Thoracic aorta (tissue), 2 donors: ENCODE measurements at regions not wholly inside any gene's neighbourhood (a gene's known extent, or its start where the extent isn't known, plus 50 kb on each side); places are given as distances from the start of the nearest gene placed in this dataset.

Experiments used
- ATAC-seq: fragments of 150-250 bp; one replicate; pipeline ENCODE4 v1.8.0; 2017; ENCODE audit warnings: low read depth; ENCODE audit not compliant: insufficient number of reproducible peaks, low FRiP score
- DNase-seq: peaks from one replicate; pipeline ENCODE4 v3.0.0-alpha.2; 2020; ENCODE audit warnings: low spot score
- H3K27ac ChIP-seq, 2 donors: fragments of 200-600 bp; sonication (generic); 1 replicate in 1 of 2; 2 replicates in 1 of 2; pipeline ENCODE4 v1.5.1; 2016; ENCODE audit warnings: mild to moderate bottlenecking in 2 of 2, moderate library complexity in 2 of 2
- H3K27me3 ChIP-seq: fragments of 200-600 bp; sonication (generic); replicated peaks from 2 replicates; pipeline ENCODE4 v1.6.0; 2016; ENCODE audit warnings: mild to moderate bottlenecking; ENCODE audit not compliant: insufficient read depth
- H3K36me3 ChIP-seq: fragments of 200-600 bp; sonication (generic); one replicate; pipeline ENCODE4 v1.5.1; 2016
- H3K4me1 ChIP-seq, 2 donors: fragments of 200-600 bp; sonication (generic); 1 replicate in 1 of 2; 2 replicates in 1 of 2; pipeline versions ENCODE4 v1.5.1 to v1.6.0; 2016; ENCODE audit warnings: low read depth in 2 of 2, mild to moderate bottlenecking in 1 of 2; ENCODE audit not compliant: control insufficient read depth in 1 of 2
- H3K4me3 ChIP-seq: fragments of 200-600 bp; sonication (generic); 2 replicates; pipeline ENCODE4 v1.5.1; 2016; ENCODE audit warnings: mild to moderate bottlenecking
- H3K9me3 ChIP-seq: fragments of 200-600 bp; sonication (generic); 2 replicates; pipeline ENCODE4 v1.5.1; 2016
- TF ChIP-seq, protein P1 (sequence below): fragments of 200-600 bp; sonication (generic); IDR thresholded peaks from one replicate; pipeline ENCODE4 v1.5.1; 2019; ENCODE audit warnings: antibody characterized with exemption

DNA sequence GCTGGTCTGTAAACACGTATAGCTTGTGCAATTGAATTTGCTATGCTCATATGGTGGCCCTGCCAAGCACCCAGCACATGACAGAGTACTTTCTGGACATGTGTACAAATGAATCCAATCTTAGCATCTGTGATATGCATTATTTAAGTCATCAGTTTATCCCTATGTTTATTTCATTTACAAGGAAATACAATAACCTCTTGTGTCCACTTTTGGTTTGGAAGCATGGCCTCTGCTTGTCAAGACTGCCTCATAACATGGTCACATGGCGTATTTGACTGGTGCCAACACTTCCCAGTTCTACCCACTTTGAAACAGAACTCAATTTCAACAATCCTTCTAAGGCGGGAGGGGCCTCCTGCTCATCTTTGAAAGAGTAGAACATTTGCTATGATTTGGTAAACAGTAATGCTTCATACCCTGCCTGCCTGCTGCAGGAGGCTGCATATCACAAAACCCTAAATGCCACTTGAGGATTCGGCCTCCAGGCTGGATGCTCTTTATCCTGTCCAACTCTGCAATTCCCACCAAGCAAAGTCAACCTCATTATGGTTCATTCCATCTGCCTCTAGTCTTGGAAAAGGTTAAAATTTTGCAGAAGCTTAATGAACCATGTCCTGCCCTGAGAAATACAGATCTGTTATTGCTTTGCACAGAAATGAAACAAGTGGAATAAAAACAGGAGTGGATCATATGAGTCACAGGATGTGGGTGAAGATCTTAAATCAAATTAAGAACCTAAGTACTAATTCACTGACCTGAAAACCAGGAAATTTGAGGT is 151.3 kb downstream of the CYSLTR2 start:
- Histone ChIP-seq H3K9me3 (no peaks in the 10 kb centered on the region), H3K27ac (no peak overlapping the region), H3K36me3 (no peaks in the 10 kb centered on the region), H3K27me3 (no peaks in the 10 kb centered on the region), H3K4me1 (no peaks in the 10 kb centered on the region), H3K4me3 (no peak overlapping the region)
- TF ChIP-seq, protein P1, sequence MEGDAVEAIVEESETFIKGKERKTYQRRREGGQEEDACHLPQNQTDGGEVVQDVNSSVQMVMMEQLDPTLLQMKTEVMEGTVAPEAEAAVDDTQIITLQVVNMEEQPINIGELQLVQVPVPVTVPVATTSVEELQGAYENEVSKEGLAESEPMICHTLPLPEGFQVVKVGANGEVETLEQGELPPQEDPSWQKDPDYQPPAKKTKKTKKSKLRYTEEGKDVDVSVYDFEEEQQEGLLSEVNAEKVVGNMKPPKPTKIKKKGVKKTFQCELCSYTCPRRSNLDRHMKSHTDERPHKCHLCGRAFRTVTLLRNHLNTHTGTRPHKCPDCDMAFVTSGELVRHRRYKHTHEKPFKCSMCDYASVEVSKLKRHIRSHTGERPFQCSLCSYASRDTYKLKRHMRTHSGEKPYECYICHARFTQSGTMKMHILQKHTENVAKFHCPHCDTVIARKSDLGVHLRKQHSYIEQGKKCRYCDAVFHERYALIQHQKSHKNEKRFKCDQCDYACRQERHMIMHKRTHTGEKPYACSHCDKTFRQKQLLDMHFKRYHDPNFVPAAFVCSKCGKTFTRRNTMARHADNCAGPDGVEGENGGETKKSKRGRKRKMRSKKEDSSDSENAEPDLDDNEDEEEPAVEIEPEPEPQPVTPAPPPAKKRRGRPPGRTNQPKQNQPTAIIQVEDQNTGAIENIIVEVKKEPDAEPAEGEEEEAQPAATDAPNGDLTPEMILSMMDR, result no peak
- ATAC-seq (no peak), DNase-seq (no peak)

DNA sequence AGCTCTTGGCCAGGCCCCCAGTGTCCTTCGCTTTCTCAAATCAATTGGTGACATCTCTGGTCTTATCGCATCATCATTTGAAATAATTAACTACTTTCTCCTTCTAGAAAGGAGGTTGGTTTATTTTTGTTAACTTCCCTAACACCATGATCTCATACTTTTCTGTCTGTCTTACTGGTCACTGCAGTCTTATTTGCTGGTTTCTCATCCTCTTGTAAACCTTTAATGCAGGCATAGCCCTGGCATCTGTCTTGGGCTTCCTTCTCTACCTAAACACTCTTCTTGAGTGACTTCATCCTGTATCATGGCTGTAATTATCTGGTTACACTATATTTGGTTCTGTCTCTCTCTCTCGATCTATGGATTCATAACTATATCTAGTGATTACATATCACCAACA is 152.8 kb downstream of the CYSLTR2 start:
- Histone ChIP-seq H3K27me3 (no peaks in the 10 kb centered on the region), H3K4me1 (no peaks in the 10 kb centered on the region), H3K9me3 (no peaks in the 10 kb centered on the region), H3K27ac (no peak overlapping the region), H3K36me3 (no peaks in the 10 kb centered on the region), H3K4me3 (no peak overlapping the region)
- DNase-seq, result no peak
- TF ChIP-seq, protein P1, result no peak
- ATAC-seq, result no peak

DNA sequence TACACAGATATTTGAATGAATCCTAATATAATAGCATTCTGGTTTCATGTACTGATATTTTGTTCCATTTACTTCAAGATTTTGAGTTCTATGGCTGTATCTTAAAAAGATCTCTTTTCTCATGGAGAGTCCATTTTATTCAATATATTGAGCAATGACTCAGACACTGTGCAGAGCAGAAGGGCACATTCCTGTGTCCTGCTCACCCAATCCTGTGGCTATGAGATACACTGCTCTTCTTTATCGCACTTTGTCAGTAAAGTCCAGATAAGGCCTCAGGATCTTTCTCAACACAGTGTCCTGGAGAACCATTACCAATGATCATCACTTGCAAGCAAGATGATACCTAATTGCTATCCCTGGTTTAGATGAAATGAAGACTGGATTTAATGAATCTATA is 155.0 kb downstream of the CYSLTR2 start:
- Histone ChIP-seq H3K36me3 (no peaks in the 10 kb centered on the region), H3K27ac (no peak overlapping the region), H3K4me1 (peaks cover 4 to 7% of the 10 kb centered on the region in 2 donors), H3K27me3 (no peaks in the 10 kb centered on the region), H3K9me3 (no peaks in the 10 kb centered on the region), H3K4me3 (no peak overlapping the region)
- TF ChIP-seq, protein P1, result no peak
- DNase-seq (no peak), ATAC-seq (no peak)

DNA sequence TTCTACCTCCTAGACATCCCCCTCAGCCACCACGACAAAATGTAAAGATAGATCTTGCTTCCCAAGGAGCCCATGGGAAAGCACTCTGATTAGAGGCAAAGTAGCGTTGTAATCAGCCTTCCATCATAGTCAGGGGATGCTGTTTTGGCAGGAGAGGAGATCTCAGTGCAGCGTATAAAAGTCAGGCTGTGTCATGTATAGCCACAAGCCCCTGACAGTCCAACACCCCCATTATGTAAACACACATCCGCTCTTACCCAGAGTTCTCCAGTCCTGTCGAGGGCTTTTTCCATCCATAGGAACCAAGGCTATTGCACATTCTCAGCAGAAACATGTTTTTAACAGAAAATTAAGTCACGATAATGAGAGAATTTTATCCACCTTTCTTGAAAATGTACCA is 156.3 kb downstream of the CYSLTR2 start:
- DNase-seq, result no peak
- Histone ChIP-seq H3K36me3 (no peaks in the 10 kb centered on the region), H3K27me3 (no peaks in the 10 kb centered on the region), H3K9me3 (no peaks in the 10 kb centered on the region), H3K4me1 (peaks cover 10 to 11% of the 10 kb centered on the region in 2 donors), H3K4me3 (no peak overlapping the region), H3K27ac (no peak overlapping the region)
- TF ChIP-seq, protein P1, result no peak
- no peak for ATAC-seq

DNA sequence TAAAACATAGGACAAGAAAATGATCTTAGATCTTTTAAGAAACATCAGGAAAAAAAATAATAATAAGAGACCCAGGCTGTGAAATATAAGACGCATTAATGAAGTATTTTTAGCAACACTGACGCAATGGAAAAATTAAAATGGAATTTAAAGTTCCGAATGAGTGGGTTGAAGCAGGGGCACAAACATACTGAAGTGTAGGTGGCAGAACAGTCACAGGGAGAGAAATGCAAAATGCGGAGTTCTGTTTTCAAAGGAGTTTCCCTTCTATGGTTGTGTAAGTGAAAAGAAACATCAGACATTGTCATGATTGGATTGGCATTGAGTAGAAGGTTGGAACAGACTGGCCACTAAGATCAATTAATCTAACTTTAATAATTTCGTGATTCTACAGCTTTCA is 159.8 kb downstream of the CYSLTR2 start:
- ATAC-seq, result no peak

More for the DNA sequence above, 159.8 kb downstream of the CYSLTR2 start:
- DNase-seq, result no peak
- peak overlapping the region in 1 of 2 donors; percentile 49 for H3K27ac ChIP-seq
- H3K4me1 ChIP-seq, result peaks cover 15 to 17% of the 10 kb centered on the region in 2 donors
- no peaks in the 10 kb centered on the region for H3K36me3 ChIP-seq
- H3K4me3 ChIP-seq, result peak overlapping the region; percentile 35
- TF ChIP-seq, protein P1, result no peak
- no peaks in the 10 kb centered on the region for H3K27me3 ChIP-seq
- no peaks in the 10 kb centered on the region for H3K9me3 ChIP-seq
